22Rv1 (cell line): ENCODE measurements at regions not wholly inside any gene's neighbourhood (a gene's known extent, or its start where the extent isn't known, plus 50 kb on each side); places are given as distances from the start of the nearest gene placed in this dataset.

Source experiments
- CTCF ChIP-seq: fragments of 450-650 bp; IDR thresholded peaks from 2 replicates; pipeline ENCODE4 v1.5.1; 2017; ENCODE audit warnings: mild to moderate bottlenecking
- ZFX ChIP-seq: fragments of 450-650 bp; IDR thresholded peaks from 2 replicates; pipeline ENCODE4 v1.6.1; 2017; ENCODE audit warnings: antibody characterized with exemption, borderline replicate concordance

DNA sequence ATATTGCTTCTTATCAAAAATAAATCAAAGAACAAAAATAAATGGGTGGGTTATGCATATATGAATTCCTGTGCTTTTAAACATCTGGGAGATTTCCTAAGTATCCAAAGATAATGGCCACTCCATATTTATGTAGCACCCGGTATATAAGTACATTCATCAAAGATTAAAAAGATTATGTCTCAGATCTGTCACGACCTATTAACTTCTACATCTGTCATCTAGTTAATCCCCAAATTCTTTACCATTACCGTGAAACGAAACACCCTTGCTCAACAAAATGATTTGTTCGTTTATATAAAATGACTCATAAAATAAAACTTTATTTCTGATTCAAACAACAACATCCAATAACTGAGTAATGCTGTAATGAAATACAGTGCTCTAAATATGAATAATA, 64.8 kb upstream of the FOXQ1 start:
- TF ChIP-seq CTCF (no peak), ZFX (no peak)
